HEK293 (cell line): ENCODE measurements at regions not wholly inside any gene's neighbourhood (a gene's known extent, or its start where the extent isn't known, plus 50 kb on each side); places are given as distances from the start of the nearest gene placed in this dataset.

Experiments
- CTCF ChIA-PET: fragments of 350-600 bp; formaldehyde crosslinking; extraction: SDS; loops from one replicate; lab custom pipeline; 2021; ENCODE audit warnings: antibody characterized with exemption; lab: Yijun Ruan, JAX
- POLR2A ChIA-PET: fragments of 300-600 bp; formaldehyde crosslinking; extraction: SDS; loops from one replicate; lab custom pipeline; 2020; ENCODE audit warnings: antibody characterized with exemption, inconsistent platforms; lab: Yijun Ruan, JAX
- H3K27ac ChIP-seq: fragments of 200-500 bp; sonication (Bioruptor generic); 2 replicates; pipeline ENCODE4 v1.5.1; 2014; ENCODE audit warnings: low read depth, low read length, control low read depth, inconsistent platforms; ENCODE audit errors: extremely low read depth
- H3K36me3 ChIP-seq, 2 experiments: fragments of 200-500 bp in 1 of 2; sonication (Bioruptor generic) in 1 of 2; 1 replicate in 1 of 2; 2 replicates in 1 of 2; pipeline ENCODE4 v1.5.1; 2014 to 2017; ENCODE audit warnings: inconsistent platforms in 2 of 2, low read length in 2 of 2; ENCODE audit not compliant: control insufficient read depth in 2 of 2, insufficient read depth in 1 of 2
- H3K4me1 ChIP-seq: fragments of 200-500 bp; sonication (Bioruptor generic); 2 replicates; pipeline ENCODE4 v1.5.1; 2014; ENCODE audit warnings: mild to moderate bottlenecking, low read length, inconsistent platforms; ENCODE audit not compliant: control insufficient read depth, insufficient read depth
- H3K4me3 ChIP-seq: 2 replicates; pipeline ENCODE4 v1.5.1; 2011; ENCODE audit warnings: low read depth, mild to moderate bottlenecking, control low read depth, low read length, moderate library complexity
- H3K9me3 ChIP-seq: fragments of 200-500 bp; sonication (Bioruptor generic); 2 replicates; pipeline ENCODE4 v1.5.1; 2014; ENCODE audit warnings: low read depth, low read length, inconsistent platforms; ENCODE audit not compliant: control insufficient read depth, insufficient read depth
- BCL11A ChIP-seq: fragments of 450-650 bp; formaldehyde crosslinking; IDR thresholded peaks from 2 replicates; pipeline ENCODE4 v1.5.1; 2016; ENCODE audit warnings: low read depth, missing biosample characterization, missing genetic modification characterization
- HOXA7 ChIP-seq: sonication (generic); formaldehyde crosslinking; IDR thresholded peaks from 2 replicates; pipeline ENCODE4 v1.8.1; 2022; ENCODE audit warnings: missing genetic modification reagents, borderline replicate concordance
- INSM2 ChIP-seq: fragments of 450-650 bp; formaldehyde crosslinking; IDR thresholded peaks from 2 replicates; pipeline ENCODE4 v1.5.1; 2016; ENCODE audit warnings: missing biosample characterization, missing genetic modification characterization
- PRDM1 ChIP-seq: fragments of 450-650 bp; formaldehyde crosslinking; IDR thresholded peaks from 2 replicates; pipeline ENCODE4; 2016; ENCODE audit warnings: missing biosample characterization, missing genetic modification characterization
- PRDM4 ChIP-seq: fragments of 450-650 bp; formaldehyde crosslinking; IDR thresholded peaks from 2 replicates; pipeline ENCODE4 v1.5.1; 2017; ENCODE audit warnings: missing biosample characterization, missing genetic modification characterization
- TSHZ1 ChIP-seq: fragments of 450-650 bp; formaldehyde crosslinking; IDR thresholded peaks from 2 replicates; pipeline ENCODE4 v1.5.1; 2016; ENCODE audit warnings: missing biosample characterization, missing genetic modification characterization, borderline replicate concordance
- ZBTB20 ChIP-seq: fragments of 450-650 bp; formaldehyde crosslinking; IDR thresholded peaks from 2 replicates; pipeline ENCODE4 v1.5.1; 2016; ENCODE audit warnings: missing biosample characterization, missing genetic modification characterization
- ZFP37 ChIP-seq: fragments of 450-650 bp; formaldehyde crosslinking; IDR thresholded peaks from 2 replicates; pipeline ENCODE4 v1.5.1; 2016; ENCODE audit warnings: missing biosample characterization, missing genetic modification characterization
- ZFP41 ChIP-seq: fragments of 450-650 bp; formaldehyde crosslinking; IDR thresholded peaks from 2 replicates; pipeline ENCODE4 v1.5.1; 2016; ENCODE audit warnings: missing biosample characterization, missing genetic modification characterization, borderline replicate concordance
- ZNF140 ChIP-seq: fragments of 450-650 bp; formaldehyde crosslinking; IDR thresholded peaks from 2 replicates; pipeline ENCODE4 v1.5.1; 2016; ENCODE audit warnings: missing biosample characterization, missing genetic modification characterization
- ZNF146 ChIP-seq: fragments of 450-650 bp; formaldehyde crosslinking; IDR thresholded peaks from 2 replicates; pipeline ENCODE4 v1.5.1; 2016; ENCODE audit warnings: missing biosample characterization, missing genetic modification characterization
- ZNF174 ChIP-seq: fragments of 450-650 bp; formaldehyde crosslinking; IDR thresholded peaks from 2 replicates; pipeline ENCODE4 v1.5.0; 2017; ENCODE audit warnings: missing biosample characterization, mild to moderate bottlenecking, missing genetic modification characterization
- ZNF175 ChIP-seq: fragments of 450-650 bp; formaldehyde crosslinking; IDR thresholded peaks from 2 replicates; pipeline ENCODE4 v1.5.1; 2016; ENCODE audit warnings: missing biosample characterization, missing genetic modification characterization
- ZNF184 ChIP-seq: fragments of 450-650 bp; IDR thresholded peaks from 2 replicates; pipeline ENCODE4 v1.5.1; 2018; ENCODE audit warnings: missing biosample characterization, mild to moderate bottlenecking, missing genetic modification characterization
- ZNF19 ChIP-seq: fragments of 450-650 bp; formaldehyde crosslinking; IDR thresholded peaks from 2 replicates; pipeline ENCODE4; 2016; ENCODE audit warnings: missing biosample characterization, missing genetic modification characterization, low read depth
- ZNF391 ChIP-seq: fragments of 450-650 bp; formaldehyde crosslinking; IDR thresholded peaks from 2 replicates; pipeline ENCODE4 v1.5.1; 2016; ENCODE audit warnings: low read depth, missing biosample characterization, missing genetic modification characterization, borderline replicate concordance
- ZNF426 ChIP-seq: fragments of 450-650 bp; formaldehyde crosslinking; IDR thresholded peaks from 2 replicates; pipeline ENCODE4 v1.5.1; 2017; ENCODE audit warnings: missing biosample characterization, missing genetic modification characterization, mild to moderate bottlenecking, inconsistent platforms, moderate library complexity
- ZNF558 ChIP-seq: fragments of 450-650 bp; formaldehyde crosslinking; IDR thresholded peaks from 2 replicates; pipeline ENCODE4 v1.5.1; 2016; ENCODE audit warnings: missing biosample characterization, missing genetic modification characterization
- ZNF580 ChIP-seq: fragments of 450-650 bp; formaldehyde crosslinking; IDR thresholded peaks from 2 replicates; pipeline ENCODE4 v1.5.1; 2016; ENCODE audit warnings: missing biosample characterization, missing genetic modification characterization
- ZNF585B ChIP-seq: fragments of 450-650 bp; formaldehyde crosslinking; IDR thresholded peaks from 2 replicates; pipeline ENCODE4 v1.5.1; 2016; ENCODE audit warnings: missing biosample characterization, missing genetic modification characterization
- ZNF623 ChIP-seq: fragments of 450-650 bp; formaldehyde crosslinking; IDR thresholded peaks from 2 replicates; pipeline ENCODE4 v1.5.1; 2016; ENCODE audit warnings: missing biosample characterization, missing genetic modification characterization
- ZNF658 ChIP-seq: fragments of 450-650 bp; formaldehyde crosslinking; IDR thresholded peaks from 2 replicates; pipeline ENCODE4; 2016; ENCODE audit warnings: missing biosample characterization, missing genetic modification characterization
- TF ChIP-seq, protein P1 (sequence below): IDR thresholded peaks from 2 replicates; pipeline ENCODE4 v1.6.1; 2011; ENCODE audit warnings: mild to moderate bottlenecking, low read depth, low read length, borderline replicate concordance
- TF ChIP-seq, protein P2 (sequence below): fragments of 450-650 bp; formaldehyde crosslinking; IDR thresholded peaks from 2 replicates; pipeline ENCODE4 v1.5.1; 2016; ENCODE audit warnings: missing biosample characterization, missing genetic modification characterization
- TF ChIP-seq, protein P3 (sequence below): fragments of 450-650 bp; formaldehyde crosslinking; IDR thresholded peaks from 2 replicates; pipeline ENCODE4; 2016; ENCODE audit warnings: missing biosample characterization, missing genetic modification characterization

DNA sequence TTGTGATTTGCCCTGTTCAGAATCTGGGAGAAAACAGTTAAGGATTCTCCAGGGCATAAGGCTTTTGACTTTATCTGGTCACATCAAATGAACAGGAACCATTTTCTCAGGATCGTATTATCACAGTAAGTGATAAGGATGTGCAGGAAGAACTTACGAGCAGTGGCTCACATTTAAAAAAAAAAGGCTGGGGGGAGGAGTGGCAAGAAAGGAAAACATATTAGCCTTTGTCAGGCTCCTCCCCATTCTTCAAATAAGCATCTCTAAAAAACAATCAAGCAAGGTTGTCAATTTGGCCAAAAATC is 234.3 kb upstream of the TMEM161B start (continued):
- TF ChIP-seq, protein P1, sequence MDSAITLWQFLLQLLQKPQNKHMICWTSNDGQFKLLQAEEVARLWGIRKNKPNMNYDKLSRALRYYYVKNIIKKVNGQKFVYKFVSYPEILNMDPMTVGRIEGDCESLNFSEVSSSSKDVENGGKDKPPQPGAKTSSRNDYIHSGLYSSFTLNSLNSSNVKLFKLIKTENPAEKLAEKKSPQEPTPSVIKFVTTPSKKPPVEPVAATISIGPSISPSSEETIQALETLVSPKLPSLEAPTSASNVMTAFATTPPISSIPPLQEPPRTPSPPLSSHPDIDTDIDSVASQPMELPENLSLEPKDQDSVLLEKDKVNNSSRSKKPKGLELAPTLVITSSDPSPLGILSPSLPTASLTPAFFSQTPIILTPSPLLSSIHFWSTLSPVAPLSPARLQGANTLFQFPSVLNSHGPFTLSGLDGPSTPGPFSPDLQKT = no peak
- no peak for TF ChIP-seq HOXA7 (CRISPR knock-in tag)
- TF ChIP-seq, all 188 proteins: peak for 0

DNA sequence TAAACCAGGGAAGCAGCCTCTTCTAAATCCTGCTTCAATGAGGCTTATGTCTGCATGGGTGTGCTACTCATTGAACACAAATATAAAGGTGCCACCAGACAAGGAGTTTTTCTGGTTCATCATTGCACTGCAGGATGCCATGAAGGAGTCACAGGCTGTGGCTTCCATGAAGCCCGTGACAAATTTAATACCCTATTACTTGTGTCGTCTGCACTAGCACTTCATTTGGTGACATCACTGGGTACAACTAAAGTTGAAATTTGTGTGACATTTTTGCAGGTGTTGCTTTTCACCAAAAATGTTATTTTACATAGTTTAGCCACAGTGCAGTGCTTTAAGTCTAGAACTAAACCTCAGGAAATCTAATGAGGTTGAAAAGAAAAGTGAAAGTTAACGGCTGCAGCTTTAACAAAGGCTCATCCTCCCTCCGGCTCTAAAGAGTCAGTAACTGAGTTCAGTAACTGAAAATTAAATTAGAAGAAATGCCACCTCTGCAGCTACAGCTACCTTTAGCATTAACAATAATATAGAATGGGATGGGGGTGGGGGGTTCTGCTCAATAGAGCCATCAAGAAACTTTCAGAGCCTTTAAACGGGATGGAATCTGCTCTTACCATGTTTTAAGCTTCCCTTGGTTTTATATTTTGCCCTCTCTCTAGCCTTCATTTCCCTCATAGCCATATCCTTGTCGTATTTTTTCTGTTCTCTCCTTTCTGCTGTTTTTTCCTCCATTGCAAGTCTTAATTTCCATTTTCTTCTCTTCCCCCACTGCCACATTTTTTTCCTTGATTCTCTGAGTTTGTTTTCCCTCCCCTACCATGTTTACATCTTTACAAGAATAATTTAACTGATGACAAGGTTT is 233.8 kb upstream of the TMEM161B start:
- Histone ChIP-seq H3K27ac (no peak overlapping the region; the same call in 1 of the 2 replicates), H3K4me3 (no peak overlapping the region), H3K9me3 (no peaks in the 10 kb centered on the region), H3K4me1 (peaks cover 6% of the 10 kb centered on the region), H3K36me3 (no peaks in the 10 kb centered on the region)
- CTCF ChIA-PET = no interaction called here
- POLR2A ChIA-PET = no interaction called here
- TF ChIP-seq, protein P2, sequence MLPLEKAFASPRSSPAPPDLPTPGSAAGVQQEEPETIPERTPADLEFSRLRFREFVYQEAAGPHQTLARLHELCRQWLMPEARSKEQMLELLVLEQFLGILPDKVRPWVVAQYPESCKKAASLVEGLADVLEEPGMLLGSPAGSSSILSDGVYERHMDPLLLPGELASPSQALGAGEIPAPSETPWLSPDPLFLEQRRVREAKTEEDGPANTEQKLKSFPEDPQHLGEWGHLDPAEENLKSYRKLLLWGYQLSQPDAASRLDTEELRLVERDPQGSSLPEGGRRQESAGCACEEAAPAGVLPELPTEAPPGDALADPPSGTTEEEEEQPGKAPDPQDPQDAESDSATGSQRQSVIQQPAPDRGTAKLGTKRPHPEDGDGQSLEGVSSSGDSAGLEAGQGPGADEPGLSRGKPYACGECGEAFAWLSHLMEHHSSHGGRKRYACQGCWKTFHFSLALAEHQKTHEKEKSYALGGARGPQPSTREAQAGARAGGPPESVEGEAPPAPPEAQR = no peak
- no peak for TF ChIP-seq ZNF19 (tag by site-specific recombination)
- no peak for TF ChIP-seq ZNF140 (tag by site-specific recombination)
- no peak for TF ChIP-seq TSHZ1
- no peak for TF ChIP-seq ZNF391 (tag by site-specific recombination)
- TF ChIP-seq PRDM1 (tag by site-specific recombination) = no peak
- no peak for TF ChIP-seq ZNF623 (tag by site-specific recombination)
- no peak for TF ChIP-seq ZNF658 (tag by site-specific recombination)
- TF ChIP-seq, protein P3, sequence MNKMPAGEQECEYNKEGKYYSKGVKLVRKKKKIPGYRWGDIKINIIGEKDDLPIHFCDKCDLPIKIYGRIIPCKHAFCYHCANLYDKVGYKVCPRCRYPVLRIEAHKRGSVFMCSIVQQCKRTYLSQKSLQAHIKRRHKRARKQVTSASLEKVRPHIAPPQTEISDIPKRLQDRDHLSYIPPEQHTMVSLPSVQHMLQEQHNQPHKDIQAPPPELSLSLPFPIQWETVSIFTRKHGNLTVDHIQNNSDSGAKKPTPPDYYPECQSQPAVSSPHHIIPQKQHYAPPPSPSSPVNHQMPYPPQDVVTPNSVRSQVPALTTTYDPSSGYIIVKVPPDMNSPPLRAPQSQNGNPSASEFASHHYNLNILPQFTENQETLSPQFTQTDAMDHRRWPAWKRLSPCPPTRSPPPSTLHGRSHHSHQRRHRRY (tag by site-specific recombination) = no peak
- no peak for TF ChIP-seq ZNF558 (tag by site-specific recombination)
- no peak for TF ChIP-seq BCL11A (tag by site-specific recombination)
- no peak for TF ChIP-seq ZNF580 (tag by site-specific recombination)
- TF ChIP-seq ZBTB20 (tag by site-specific recombination) = no peak
- no peak for TF ChIP-seq ZNF146 (tag by site-specific recombination)
- TF ChIP-seq ZNF426 (tag by site-specific recombination) = no peak
- TF ChIP-seq ZNF184 = no peak
- TF ChIP-seq ZFP37 (tag by site-specific recombination) = no peak
- no peak for TF ChIP-seq INSM2 (tag by site-specific recombination)
- no peak for TF ChIP-seq PRDM4 (tag by site-specific recombination)
- TF ChIP-seq ZFP41 = no peak
- no peak for TF ChIP-seq ZNF585B
- TF ChIP-seq ZNF175 (tag by site-specific recombination) = no peak
- TF ChIP-seq ZNF174 (tag by site-specific recombination) = no peak
